ENCODE measurements at regions not wholly inside any gene's neighbourhood (a gene's known extent, or its start where the extent isn't known, plus 50 kb on each side); places are given as distances from the start of the nearest gene placed in this dataset.

- peaks cover 7% of the 10 kb centered on the region for H3F3A ChIP-seq (ENCODE audit: low read length, unreplicated experiment)
- no TSS peak for BruUV-seq (replicated peaks)
- no peaks in the 10 kb centered on the region for H3K9me2 ChIP-seq (replicated peaks; ENCODE audit: low read length)
- intact Hi-C loops (cut with micrococcal nuclease) = no loop called here
- no peak overlapping the region for H3K4me2 ChIP-seq (ENCODE audit: low read length)
- DNase-seq (no peak), ATAC-seq (no peak)
- no peaks in the 10 kb centered on the region for H3K36me3 ChIP-seq (ENCODE audit: low read depth, low read length)
- no peaks in the 10 kb centered on the region for H3K9me3 ChIP-seq (ENCODE audit: low read length)
- TF ChIP-seq CTCF (conservative IDR thresholded peaks at IDR 0.05; ENCODE audit: low read depth, low read length) (no peak), EZH2 (IDR thresholded peaks at IDR 0.05; ENCODE audit: low read length, unreplicated experiment) (no peak), EZH2phosphoT487 (IDR thresholded peaks at IDR 0.05; ENCODE audit: borderline replicate concordance, low read length) (no peak)
- H3K79me2 ChIP-seq (ENCODE audit: low read length) = no peaks in the 10 kb centered on the region
- POLR2A ChIA-PET (ENCODE audit: unreplicated experiment) = no interaction called here
- H2AFZ ChIP-seq (ENCODE audit: low read length) = no peak overlapping the region
- H3K9ac ChIP-seq (ENCODE audit: low read length) = no peak overlapping the region
- no peaks in the 10 kb centered on the region for H3K27me3 ChIP-seq (ENCODE audit: low read length)
- H3K27ac ChIP-seq (ENCODE audit: low read length) = no peak overlapping the region
- peaks cover 9% of the 10 kb centered on the region for H3K4me1 ChIP-seq (ENCODE audit: insufficient read depth, low read length)
- no peaks in the 10 kb centered on the region for H4K20me1 ChIP-seq (ENCODE audit: low read length)
- CTCF ChIA-PET = no interaction called here
- no peak overlapping the region for H3K4me3 ChIP-seq (ENCODE audit: low read length)
These were observed 614.0 kb upstream of the EYS start for GRCh38 chr6:66321017-66321416.

- intact Hi-C loops (cut with micrococcal nuclease) = no loop called here
- Histone ChIP-seq H3F3A (ENCODE audit: low read length, unreplicated experiment) (no peaks in the 10 kb centered on the region), H3K9me2 (replicated peaks; ENCODE audit: low read length) (no peaks in the 10 kb centered on the region), H3K9ac (ENCODE audit: low read length) (no peak overlapping the region), H2AFZ (ENCODE audit: low read length) (no peak overlapping the region), H3K4me3 (ENCODE audit: low read length) (no peak overlapping the region), H3K9me3 (ENCODE audit: low read length) (peaks cover 8% of the 10 kb centered on the region; the same call in 1 of the 2 replicates), H3K4me2 (ENCODE audit: low read length) (no peak overlapping the region), H3K27ac (ENCODE audit: low read length) (no peak overlapping the region), H3K36me3 (ENCODE audit: low read depth, low read length) (no peaks in the 10 kb centered on the region; the same call in 1 of the 2 replicates), H3K27me3 (ENCODE audit: low read length) (no peaks in the 10 kb centered on the region), H3K79me2 (ENCODE audit: low read length) (no peaks in the 10 kb centered on the region), H4K20me1 (ENCODE audit: low read length) (no peaks in the 10 kb centered on the region), H3K4me1 (ENCODE audit: insufficient read depth, low read length) (no peaks in the 10 kb centered on the region)
- CTCF ChIA-PET = no interaction called here
- TF ChIP-seq EZH2 (IDR thresholded peaks at IDR 0.05; ENCODE audit: low read length, unreplicated experiment) (no peak), CTCF (conservative IDR thresholded peaks at IDR 0.05; ENCODE audit: low read depth, low read length) (no peak), EZH2phosphoT487 (IDR thresholded peaks at IDR 0.05; ENCODE audit: borderline replicate concordance, low read length) (no peak)
- POLR2A ChIA-PET (ENCODE audit: unreplicated experiment) = no interaction called here
- DNase-seq (no peak), ATAC-seq (no peak)
- BruUV-seq (replicated peaks) = no TSS peak
These were observed 600.5 kb upstream of the EYS start for GRCh38 chr6:66307490-66307889.

- no peak for TF ChIP-seq EZH2phosphoT487 (IDR thresholded peaks at IDR 0.05; ENCODE audit: borderline replicate concordance, low read length)
- TF ChIP-seq EZH2 (IDR thresholded peaks at IDR 0.05; ENCODE audit: low read length, unreplicated experiment) = no peak
- no peak for TF ChIP-seq CTCF (conservative IDR thresholded peaks at IDR 0.05; ENCODE audit: low read depth, low read length)
- intact Hi-C loops (cut with micrococcal nuclease) = no loop called here
- no peak for DNase-seq
- Histone ChIP-seq H3K4me3 (ENCODE audit: low read length) (no peak overlapping the region), H3F3A (ENCODE audit: low read length, unreplicated experiment) (no peaks in the 10 kb centered on the region), H3K4me2 (ENCODE audit: low read length) (no peak overlapping the region), H3K79me2 (ENCODE audit: low read length) (no peaks in the 10 kb centered on the region), H3K27me3 (ENCODE audit: low read length) (no peaks in the 10 kb centered on the region), H3K9me3 (ENCODE audit: low read length) (no peaks in the 10 kb centered on the region), H3K4me1 (ENCODE audit: insufficient read depth, low read length) (no peaks in the 10 kb centered on the region), H2AFZ (ENCODE audit: low read length) (no peak overlapping the region), H4K20me1 (ENCODE audit: low read length) (no peaks in the 10 kb centered on the region), H3K27ac (ENCODE audit: low read length) (no peak overlapping the region), H3K36me3 (ENCODE audit: low read depth, low read length) (no peaks in the 10 kb centered on the region), H3K9ac (ENCODE audit: low read length) (no peak overlapping the region), H3K9me2 (replicated peaks; ENCODE audit: low read length) (no peaks in the 10 kb centered on the region)
- no peak for ATAC-seq
- ChIA-PET POLR2A (ENCODE audit: unreplicated experiment) (no interaction called here), CTCF (no interaction called here)
- BruUV-seq (replicated peaks) = no TSS peak
These were observed 584.9 kb upstream of the EYS start for GRCh38 chr6:66291905-66292304.
